GM23248 (cell line): ENCODE measurements at regions not wholly inside any gene's neighbourhood (a gene's known extent, or its start where the extent isn't known, plus 50 kb on each side); places are given as distances from the start of the nearest gene placed in this dataset.

Source experiments
- DNase-seq: peaks from one replicate; pipeline ENCODE4 v3.0.0-alpha.2; 2015
- H2AFZ ChIP-seq: fragments of 200-600 bp; sonication (generic); 2 replicates; pipeline ENCODE4 v1.6.1; 2016; ENCODE audit warnings: antibody characterized with exemption
- H3F3A ChIP-seq: fragments of 200-600 bp; sonication (generic); 2 replicates; pipeline ENCODE4 v1.6.1; 2016; ENCODE audit warnings: mild to moderate bottlenecking, antibody characterized with exemption, mixed run types; ENCODE audit not compliant: insufficient read depth
- H3K27ac ChIP-seq: fragments of 200-600 bp; sonication (generic); 2 replicates; pipeline ENCODE4 v1.5.1; 2016; ENCODE audit warnings: mild to moderate bottlenecking
- H3K27me3 ChIP-seq: fragments of 200-600 bp; sonication (generic); replicated peaks from 2 replicates; pipeline ENCODE4 v1.6.1; 2016; ENCODE audit warnings: mild to moderate bottlenecking; ENCODE audit not compliant: insufficient read depth
- H3K36me3 ChIP-seq: fragments of 200-600 bp; sonication (generic); 2 replicates; pipeline ENCODE4 v1.6.1; 2016; ENCODE audit warnings: low read depth, mild to moderate bottlenecking
- H3K4me1 ChIP-seq: fragments of 200-600 bp; sonication (generic); 2 replicates; pipeline ENCODE4 v1.6.1; 2016; ENCODE audit warnings: mild to moderate bottlenecking; ENCODE audit not compliant: insufficient read depth
- H3K4me2 ChIP-seq: fragments of 200-600 bp; sonication (generic); one replicate; pipeline ENCODE4 v1.6.1; 2016; ENCODE audit warnings: mild to moderate bottlenecking; ENCODE audit not compliant: unreplicated experiment
- H3K4me3 ChIP-seq: fragments of 200-600 bp; sonication (generic); 2 replicates; pipeline ENCODE4 v1.5.1; 2016; ENCODE audit warnings: mild to moderate bottlenecking
- H3K79me2 ChIP-seq: fragments of 200-600 bp; sonication (generic); 2 replicates; pipeline ENCODE4 v1.6.1; 2016; ENCODE audit warnings: mild to moderate bottlenecking; ENCODE audit not compliant: insufficient read depth
- H3K9ac ChIP-seq: fragments of 200-600 bp; sonication (generic); 2 replicates; pipeline ENCODE4 v1.6.1; 2016; ENCODE audit warnings: mild to moderate bottlenecking
- H3K9me2 ChIP-seq: fragments of 200-600 bp; sonication (generic); 2 replicates; pipeline ENCODE4 v1.6.1; 2016; ENCODE audit warnings: mixed run types, mild to moderate bottlenecking, moderate library complexity; ENCODE audit not compliant: insufficient read depth
- H3K9me3 ChIP-seq: fragments of 200-600 bp; sonication (generic); one replicate; pipeline ENCODE4 v1.6.1; 2017; ENCODE audit warnings: low read depth
- H4K20me1 ChIP-seq: fragments of 200-600 bp; sonication (generic); 2 replicates; pipeline ENCODE4 v1.6.0; 2016; ENCODE audit not compliant: insufficient read depth
- EZH2 ChIP-seq: fragments of 200-600 bp; sonication (generic); IDR thresholded peaks from 2 replicates; pipeline ENCODE4 v1.6.1; 2018; ENCODE audit warnings: antibody characterized with exemption, mild to moderate bottlenecking; ENCODE audit not compliant: insufficient read depth, poor library complexity, severe bottlenecking
- EZH2phosphoT487 ChIP-seq: fragments of 200-600 bp; sonication (generic); IDR thresholded peaks from 2 replicates; pipeline ENCODE4 v1.6.1; 2018; ENCODE audit warnings: antibody characterized with exemption, moderate library complexity, mild to moderate bottlenecking, low read depth; ENCODE audit not compliant: insufficient read depth
- WGBS, 2 experiments: methylation state at CpG; one replicate each; pipeline ENCODE4 v1.1.6; 2015 to 2017; ENCODE audit warnings: low lambda C conversion rate in 2 of 2, low coverage in 1 of 2; ENCODE audit errors: missing lambda C conversion rate in 2 of 2; 5-methylcytosine and 5-hydroxymethylcytosine counted together
- in situ Hi-C: fragments of 300-500 bp; cut with MboI; formaldehyde crosslinking; loops from 2 replicates; pipeline ENCODE4 v1.15.0; 2020

DNA sequence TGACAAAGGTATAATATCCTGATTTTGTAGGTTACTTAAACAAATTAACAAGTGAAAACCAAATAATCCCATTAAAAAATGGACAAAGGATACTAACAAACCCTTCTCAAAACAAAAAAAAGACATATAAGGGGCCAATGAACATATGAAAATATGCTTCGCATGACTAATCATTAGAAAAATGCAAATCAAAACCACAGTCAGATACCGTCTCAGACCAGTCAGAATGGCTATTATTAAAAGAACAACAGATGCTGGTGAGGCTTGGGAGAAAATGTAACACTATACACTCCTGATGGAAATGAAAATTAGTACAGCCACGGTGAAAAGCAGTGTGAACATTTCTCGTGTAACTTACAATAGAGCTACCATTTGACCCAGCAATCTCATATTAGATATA, 1542.2 kb upstream of the CDH9 start:
- Histone ChIP-seq H3K27ac (no peak overlapping the region), H3K4me2 (no peak overlapping the region), H3K9me3 (peaks cover 2% of the 10 kb centered on the region), H3K79me2 (no peaks in the 10 kb centered on the region), H3K9ac (no peak overlapping the region), H3K27me3 (no peaks in the 10 kb centered on the region), H3K9me2 (no peaks in the 10 kb centered on the region), H3F3A (no peaks in the 10 kb centered on the region), H4K20me1 (no peaks in the 10 kb centered on the region), H2AFZ (no peak overlapping the region), H3K4me1 (no peaks in the 10 kb centered on the region), H3K4me3 (no peak overlapping the region), H3K36me3 (no peaks in the 10 kb centered on the region)
- TF ChIP-seq EZH2phosphoT487 (no peak), EZH2 (no peak)
- in situ Hi-C loops: no loop called here
- no peak for DNase-seq
- 9 to 14% methylated on average over 4 of the region's 4 CpGs for WGBS, 2 experiments

DNA sequence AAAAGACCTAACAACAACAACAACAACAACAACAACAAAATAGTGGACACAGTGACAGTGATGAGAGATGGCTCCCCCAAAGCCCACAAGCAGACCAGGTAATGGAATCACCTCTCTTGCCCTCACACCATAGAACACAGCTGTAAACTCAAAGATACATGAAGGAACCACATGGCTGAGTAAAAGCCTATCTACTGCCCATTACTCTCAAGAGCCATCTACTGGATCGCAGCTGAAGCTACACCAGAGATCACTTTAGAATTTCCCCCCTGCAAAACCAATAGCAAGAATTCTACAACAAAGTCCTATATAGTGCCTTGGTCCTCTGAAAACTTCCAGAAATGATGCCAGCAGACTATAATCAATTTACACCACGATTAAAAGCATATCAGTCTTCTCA, 1537.6 kb upstream of the CDH9 start:
- Histone ChIP-seq H2AFZ (no peak overlapping the region), H3K9me3 (no peaks in the 10 kb centered on the region), H3K9ac (no peak overlapping the region), H3K27ac (no peak overlapping the region), H3K4me3 (no peak overlapping the region), H3K4me2 (no peak overlapping the region), H4K20me1 (no peaks in the 10 kb centered on the region), H3K79me2 (no peaks in the 10 kb centered on the region), H3K9me2 (no peaks in the 10 kb centered on the region), H3K27me3 (no peaks in the 10 kb centered on the region), H3K4me1 (no peaks in the 10 kb centered on the region), H3F3A (no peaks in the 10 kb centered on the region), H3K36me3 (no peaks in the 10 kb centered on the region)
- DNase-seq: no peak
- in situ Hi-C loops: no loop called here
- TF ChIP-seq EZH2phosphoT487 (no peak), EZH2 (no peak)
- 18 to 23% methylated on average over 2 of the region's 2 CpGs for WGBS, 2 experiments

DNA sequence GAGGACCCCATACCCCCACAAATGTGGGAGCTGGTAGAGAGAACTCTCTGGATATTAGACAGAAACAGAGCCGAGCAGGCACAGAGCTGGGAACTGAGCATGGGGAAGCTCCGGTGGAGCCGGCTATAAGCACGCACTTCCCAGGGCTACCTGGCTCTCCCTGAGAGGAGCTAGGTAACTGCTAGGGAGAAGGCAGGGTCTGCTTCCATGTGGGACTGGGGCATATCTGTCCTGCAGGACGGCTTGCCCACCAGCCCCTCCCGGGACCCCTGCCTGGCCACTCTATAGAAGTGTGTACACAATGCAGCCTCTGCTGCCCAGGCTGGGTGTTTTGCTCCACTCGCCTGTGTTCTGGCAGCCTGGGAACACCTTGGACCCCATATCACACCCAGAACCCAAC, 1537.0 kb upstream of the CDH9 start:
- TF ChIP-seq EZH2 (no peak), EZH2phosphoT487 (no peak)
- no peak overlapping the region for H3K9ac ChIP-seq
- H3K4me2 ChIP-seq: no peak overlapping the region
- H4K20me1 ChIP-seq: no peaks in the 10 kb centered on the region
- H3K4me3 ChIP-seq: no peak overlapping the region
- no peaks in the 10 kb centered on the region for H3K4me1 ChIP-seq
- WGBS, 2 experiments: 25 to 39% methylated on average over 7 of the region's 7 CpGs
- no peaks in the 10 kb centered on the region for H3F3A ChIP-seq
- H3K27me3 ChIP-seq: no peaks in the 10 kb centered on the region
- DNase-seq: no peak
- H3K36me3 ChIP-seq: no peaks in the 10 kb centered on the region
- no peak overlapping the region for H3K27ac ChIP-seq
- no peaks in the 10 kb centered on the region for H3K9me3 ChIP-seq
- no peaks in the 10 kb centered on the region for H3K9me2 ChIP-seq
- H3K79me2 ChIP-seq: no peaks in the 10 kb centered on the region
- in situ Hi-C loops: no loop called here
- no peak overlapping the region for H2AFZ ChIP-seq

DNA sequence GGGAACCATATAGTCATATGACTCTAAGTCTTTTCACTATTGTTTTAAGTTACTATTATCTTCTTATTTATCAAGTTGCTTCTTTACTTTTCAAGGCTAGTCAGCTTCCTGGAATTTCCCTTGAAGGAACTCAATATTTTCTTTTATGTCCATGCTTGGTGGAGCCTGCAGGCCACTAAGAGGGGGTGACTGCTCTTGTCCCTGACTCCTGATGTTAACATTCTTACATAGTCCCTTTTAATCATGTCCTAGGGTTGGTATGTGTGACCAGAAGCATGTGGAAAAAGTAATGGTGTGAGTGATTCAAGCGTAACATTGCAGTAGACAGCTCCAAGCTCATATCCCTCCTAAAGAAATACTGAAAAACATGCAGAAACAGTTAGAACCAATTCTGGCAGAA, 1536.2 kb upstream of the CDH9 start:
- WGBS, 2 experiments: 40 to 45% methylated on average over 1 of the region's 1 CpG
- Histone ChIP-seq H3K9ac (no peak overlapping the region), H3K27me3 (no peaks in the 10 kb centered on the region), H4K20me1 (no peaks in the 10 kb centered on the region), H3K36me3 (no peaks in the 10 kb centered on the region), H3K79me2 (no peaks in the 10 kb centered on the region), H3K9me2 (no peaks in the 10 kb centered on the region), H3K27ac (no peak overlapping the region), H3K4me2 (no peak overlapping the region), H3K4me1 (no peaks in the 10 kb centered on the region), H3F3A (no peaks in the 10 kb centered on the region), H3K9me3 (no peaks in the 10 kb centered on the region), H3K4me3 (no peak overlapping the region), H2AFZ (no peak overlapping the region)
- in situ Hi-C loops: no loop called here
- TF ChIP-seq EZH2phosphoT487 (no peak), EZH2 (no peak)
- no peak for DNase-seq

DNA sequence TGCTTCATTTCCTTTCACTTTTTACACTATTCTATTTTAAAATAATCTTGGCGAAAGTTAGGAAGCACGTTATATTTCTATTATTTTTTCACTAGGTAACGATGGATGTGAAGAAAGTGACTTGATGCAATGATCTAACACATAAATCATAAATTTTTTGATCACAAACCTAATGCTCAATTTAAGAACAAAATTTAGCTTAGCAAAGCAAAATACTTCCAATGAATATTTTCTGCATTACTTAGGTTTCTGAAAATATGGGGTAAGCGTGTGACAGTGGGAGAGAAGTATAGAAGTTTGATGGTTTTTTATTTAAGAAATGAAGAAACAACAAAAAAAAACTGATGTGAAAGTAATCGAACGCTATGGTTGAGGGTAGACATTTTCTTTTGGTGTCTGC, 1528.7 kb upstream of the CDH9 start:
- no peak overlapping the region for H3K4me3 ChIP-seq
- H3F3A ChIP-seq: no peaks in the 10 kb centered on the region
- in situ Hi-C loops: no loop called here
- H3K36me3 ChIP-seq: no peaks in the 10 kb centered on the region
- H3K9ac ChIP-seq: no peak overlapping the region
- no peaks in the 10 kb centered on the region for H3K9me3 ChIP-seq
- H3K27ac ChIP-seq: no peak overlapping the region
- H3K27me3 ChIP-seq: no peaks in the 10 kb centered on the region
- no peaks in the 10 kb centered on the region for H3K9me2 ChIP-seq
- DNase-seq: no peak
- no peaks in the 10 kb centered on the region for H4K20me1 ChIP-seq
- no peaks in the 10 kb centered on the region for H3K79me2 ChIP-seq
- no peak overlapping the region for H3K4me2 ChIP-seq
- no peak overlapping the region for H2AFZ ChIP-seq
- WGBS, 2 experiments: 31 to 36% methylated on average over 6 of the region's 6 CpGs
- H3K4me1 ChIP-seq: no peaks in the 10 kb centered on the region
- TF ChIP-seq EZH2: no peak
- TF ChIP-seq EZH2phosphoT487: no peak
